Ishikawa (cell line): ENCODE measurements at regions not wholly inside any gene's neighbourhood (a gene's known extent, or its start where the extent isn't known, plus 50 kb on each side); places are given as distances from the start of the nearest gene placed in this dataset.

Experiments
- CEBPB ChIP-seq: IDR thresholded peaks from 2 replicates; pipeline ENCODE4 v1.6.1; 2012
- CREB1 ChIP-seq: IDR thresholded peaks from 2 replicates; pipeline ENCODE4 v1.6.1; 2012; ENCODE audit warnings: low read depth
- EGR1 ChIP-seq: IDR thresholded peaks from 2 replicates; pipeline ENCODE4 v1.6.1; 2012
- EP300 ChIP-seq: IDR thresholded peaks from 2 replicates; pipeline ENCODE4 v1.6.1; 2012; ENCODE audit warnings: borderline replicate concordance
- FOXM1 ChIP-seq: IDR thresholded peaks from 2 replicates; pipeline ENCODE4 v1.6.1; 2012; ENCODE audit warnings: low read depth, borderline replicate concordance
- NFIC ChIP-seq: IDR thresholded peaks from 2 replicates; pipeline ENCODE4 v1.6.1; 2012
- RAD21 ChIP-seq: IDR thresholded peaks from 2 replicates; pipeline ENCODE4 v1.6.1; 2012; ENCODE audit warnings: low read depth
- TAF1 ChIP-seq: IDR thresholded peaks from 2 replicates; pipeline ENCODE4 v1.6.1; 2012; ENCODE audit warnings: low read depth, mild to moderate bottlenecking
- TCF12 ChIP-seq: IDR thresholded peaks from 2 replicates; pipeline ENCODE4 v1.6.1; 2012; ENCODE audit warnings: low read depth
- TEAD4 ChIP-seq: IDR thresholded peaks from 2 replicates; pipeline ENCODE4 v1.6.1; 2012
- YY1 ChIP-seq: IDR thresholded peaks from 2 replicates; pipeline ENCODE4 v1.6.1; 2012; ENCODE audit warnings: low read depth
- ZBTB7A ChIP-seq: IDR thresholded peaks from 2 replicates; pipeline ENCODE4 v1.6.1; 2012; ENCODE audit warnings: low read depth
- TF ChIP-seq, protein P1 (sequence below): IDR thresholded peaks from 2 replicates; pipeline ENCODE4 v1.6.1; 2012
- TF ChIP-seq, protein P2 (sequence below): IDR thresholded peaks from 2 replicates; pipeline ENCODE4 v1.6.1; 2012; ENCODE audit warnings: low read depth, mild to moderate bottlenecking
- TF ChIP-seq, protein P3 (sequence below): IDR thresholded peaks from 2 replicates; pipeline ENCODE4 v1.6.1; 2012

DNA sequence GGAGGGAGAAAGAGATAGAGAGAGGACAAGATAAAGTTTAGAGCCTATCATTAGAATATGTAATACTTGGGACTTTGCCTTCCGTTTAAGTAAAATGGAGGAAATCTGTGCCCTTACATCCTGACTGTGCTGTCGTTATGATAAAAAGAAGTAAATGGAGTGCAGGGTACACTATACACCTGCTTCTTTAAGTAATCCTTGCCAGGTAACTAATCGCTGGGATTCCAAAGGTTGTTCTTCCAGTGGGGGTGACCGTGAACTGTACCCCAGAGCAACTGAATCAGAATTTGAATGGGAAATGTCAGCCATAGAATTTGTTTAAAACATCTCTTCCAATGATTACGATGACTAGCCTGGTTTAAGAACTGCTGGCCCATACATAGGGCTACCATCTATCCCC lies 126.1 kb upstream of the EEA1 start:
- TF ChIP-seq RAD21 (no peak), NFIC (no peak), CREB1 (no peak), FOXM1 (no peak), TEAD4 (no peak)

DNA sequence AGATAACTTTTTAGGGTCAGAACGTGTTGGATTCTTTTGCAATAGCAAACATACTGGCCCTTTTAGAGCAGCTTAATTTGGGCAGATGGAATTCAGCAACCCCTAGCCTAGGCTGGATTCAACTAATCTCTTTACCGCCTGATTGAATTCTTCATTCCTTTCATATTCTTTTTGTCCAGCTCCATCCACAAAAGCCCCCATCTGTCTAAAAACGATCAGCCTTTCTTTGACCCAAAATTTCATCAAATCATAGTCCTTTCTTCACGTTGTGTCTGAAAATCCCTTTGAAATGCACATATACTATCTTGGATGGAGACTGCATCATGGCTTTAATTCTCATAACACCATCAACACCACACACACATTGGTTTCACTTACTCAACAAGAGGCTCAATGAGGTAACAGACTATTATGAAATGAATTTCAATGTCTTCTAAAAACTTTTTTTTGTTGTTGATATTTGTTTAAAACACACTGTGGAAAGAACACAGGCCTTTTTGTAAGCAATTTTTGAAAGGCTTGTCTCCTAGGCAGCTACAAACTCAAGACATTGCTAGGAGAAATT lies 128.0 kb upstream of the EEA1 start:
- TF ChIP-seq TEAD4 (no peak), FOXM1 (no peak), ZBTB7A (no peak), CEBPB (no peak), YY1 (no peak), EGR1 (no peak), EP300 (no peak), TAF1 (no peak), TCF12 (no peak), NFIC (no peak), RAD21 (no peak), CREB1 (no peak)
- TF ChIP-seq, protein P1, sequence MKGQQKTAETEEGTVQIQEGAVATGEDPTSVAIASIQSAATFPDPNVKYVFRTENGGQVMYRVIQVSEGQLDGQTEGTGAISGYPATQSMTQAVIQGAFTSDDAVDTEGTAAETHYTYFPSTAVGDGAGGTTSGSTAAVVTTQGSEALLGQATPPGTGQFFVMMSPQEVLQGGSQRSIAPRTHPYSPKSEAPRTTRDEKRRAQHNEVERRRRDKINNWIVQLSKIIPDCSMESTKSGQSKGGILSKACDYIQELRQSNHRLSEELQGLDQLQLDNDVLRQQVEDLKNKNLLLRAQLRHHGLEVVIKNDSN, result no peak
- TF ChIP-seq, protein P2, sequence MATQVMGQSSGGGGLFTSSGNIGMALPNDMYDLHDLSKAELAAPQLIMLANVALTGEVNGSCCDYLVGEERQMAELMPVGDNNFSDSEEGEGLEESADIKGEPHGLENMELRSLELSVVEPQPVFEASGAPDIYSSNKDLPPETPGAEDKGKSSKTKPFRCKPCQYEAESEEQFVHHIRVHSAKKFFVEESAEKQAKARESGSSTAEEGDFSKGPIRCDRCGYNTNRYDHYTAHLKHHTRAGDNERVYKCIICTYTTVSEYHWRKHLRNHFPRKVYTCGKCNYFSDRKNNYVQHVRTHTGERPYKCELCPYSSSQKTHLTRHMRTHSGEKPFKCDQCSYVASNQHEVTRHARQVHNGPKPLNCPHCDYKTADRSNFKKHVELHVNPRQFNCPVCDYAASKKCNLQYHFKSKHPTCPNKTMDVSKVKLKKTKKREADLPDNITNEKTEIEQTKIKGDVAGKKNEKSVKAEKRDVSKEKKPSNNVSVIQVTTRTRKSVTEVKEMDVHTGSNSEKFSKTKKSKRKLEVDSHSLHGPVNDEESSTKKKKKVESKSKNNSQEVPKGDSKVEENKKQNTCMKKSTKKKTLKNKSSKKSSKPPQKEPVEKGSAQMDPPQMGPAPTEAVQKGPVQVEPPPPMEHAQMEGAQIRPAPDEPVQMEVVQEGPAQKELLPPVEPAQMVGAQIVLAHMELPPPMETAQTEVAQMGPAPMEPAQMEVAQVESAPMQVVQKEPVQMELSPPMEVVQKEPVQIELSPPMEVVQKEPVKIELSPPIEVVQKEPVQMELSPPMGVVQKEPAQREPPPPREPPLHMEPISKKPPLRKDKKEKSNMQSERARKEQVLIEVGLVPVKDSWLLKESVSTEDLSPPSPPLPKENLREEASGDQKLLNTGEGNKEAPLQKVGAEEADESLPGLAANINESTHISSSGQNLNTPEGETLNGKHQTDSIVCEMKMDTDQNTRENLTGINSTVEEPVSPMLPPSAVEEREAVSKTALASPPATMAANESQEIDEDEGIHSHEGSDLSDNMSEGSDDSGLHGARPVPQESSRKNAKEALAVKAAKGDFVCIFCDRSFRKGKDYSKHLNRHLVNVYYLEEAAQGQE, result no peak
- TF ChIP-seq, protein P3, sequence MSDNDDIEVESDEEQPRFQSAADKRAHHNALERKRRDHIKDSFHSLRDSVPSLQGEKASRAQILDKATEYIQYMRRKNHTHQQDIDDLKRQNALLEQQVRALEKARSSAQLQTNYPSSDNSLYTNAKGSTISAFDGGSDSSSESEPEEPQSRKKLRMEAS, result no peak

DNA sequence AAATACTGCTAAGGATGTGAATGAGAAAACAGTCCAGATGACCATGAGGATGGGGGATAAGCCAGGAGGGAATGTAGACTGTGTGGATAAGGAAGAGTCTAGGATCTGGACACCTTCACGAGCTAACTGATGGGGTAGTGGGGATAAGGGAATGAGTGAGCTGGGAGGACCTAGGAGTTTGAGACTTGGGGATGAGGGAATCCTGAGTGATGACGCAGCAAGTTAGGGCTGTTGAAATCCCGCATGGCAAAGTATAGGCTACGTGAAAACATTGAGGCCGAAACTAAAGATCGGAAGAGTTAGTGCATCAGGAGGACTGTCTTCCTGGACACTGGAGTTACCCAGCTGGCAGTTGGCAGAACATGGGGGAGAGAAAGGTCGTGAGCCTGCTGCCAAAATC lies 129.2 kb upstream of the EEA1 start:
- TF ChIP-seq TAF1, result no peak

DNA sequence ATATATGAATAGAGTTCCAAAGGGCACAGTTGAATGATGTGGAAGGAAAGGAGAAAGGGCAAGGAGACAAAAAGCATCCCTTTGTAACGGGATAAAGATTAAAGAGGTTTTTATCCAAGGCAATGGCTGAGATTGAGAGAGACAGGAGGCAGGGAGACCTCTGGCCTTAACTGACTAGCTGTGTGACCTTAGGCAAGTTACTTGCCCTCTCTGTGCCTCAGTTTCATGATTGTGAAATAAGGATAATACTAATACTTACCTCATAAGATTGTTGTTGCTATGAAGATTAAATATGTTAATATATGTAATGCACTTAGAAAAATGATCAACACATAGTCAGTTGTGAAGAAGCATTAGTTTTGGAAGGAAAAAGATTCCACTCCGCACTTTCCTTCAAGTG lies 130.2 kb upstream of the EEA1 start:
- TF ChIP-seq NFIC (no peak), TEAD4 (no peak), FOXM1 (no peak), CEBPB (no peak), TAF1 (no peak), TCF12 (no peak), CREB1 (no peak), EP300 (no peak), YY1 (no peak), RAD21 (no peak), ZBTB7A (no peak), EGR1 (no peak)
- TF ChIP-seq, protein P2, result no peak
- TF ChIP-seq, protein P1, result no peak
- TF ChIP-seq, protein P3, result no peak

DNA sequence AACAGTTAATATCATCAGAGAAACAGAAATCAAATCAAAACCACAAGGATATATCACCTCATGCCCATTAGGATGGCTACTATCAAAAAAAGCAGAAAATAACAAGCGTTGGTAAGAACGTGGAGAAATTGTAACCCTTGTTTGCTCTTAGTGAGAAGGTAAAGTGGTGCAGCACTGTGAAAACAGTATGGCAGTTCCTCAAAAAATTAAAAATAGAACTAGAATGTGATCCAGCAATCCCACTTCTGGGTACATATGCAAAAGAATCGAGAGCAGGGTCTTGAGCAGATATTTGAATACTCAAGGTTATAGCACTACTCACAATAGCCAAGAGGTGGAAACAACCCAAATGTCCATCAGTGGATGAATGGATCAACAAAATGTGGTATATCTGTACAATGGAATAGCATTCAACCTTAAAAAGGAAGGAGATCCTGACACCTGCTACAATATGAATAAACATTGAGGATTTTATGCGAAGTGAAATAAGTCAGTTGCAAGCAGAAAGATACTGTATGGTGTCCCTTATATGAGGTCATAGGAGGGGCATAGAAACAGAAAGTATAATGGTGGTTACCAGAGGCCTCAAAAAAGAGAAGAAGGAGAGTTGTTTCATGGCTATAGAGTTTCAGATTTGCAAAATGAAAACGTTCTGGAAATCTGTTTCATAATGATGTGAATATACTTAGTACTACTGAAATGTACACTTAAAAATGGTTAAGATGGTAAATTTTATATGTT lies 131.0 kb upstream of the EEA1 start:
- TF ChIP-seq NFIC (no peak), ZBTB7A (no peak), TCF12 (no peak), CEBPB (no peak), CREB1 (no peak), FOXM1 (no peak), EP300 (no peak), TAF1 (no peak), RAD21 (no peak), YY1 (no peak), EGR1 (no peak), TEAD4 (no peak)
- TF ChIP-seq, protein P2, result no peak
- TF ChIP-seq, protein P3, result no peak
- TF ChIP-seq, protein P1, result no peak
